ENCODE measurements at regions not wholly inside any gene's neighbourhood (a gene's known extent, or its start where the extent isn't known, plus 50 kb on each side); places are given as distances from the start of the nearest gene placed in this dataset.

DNA sequence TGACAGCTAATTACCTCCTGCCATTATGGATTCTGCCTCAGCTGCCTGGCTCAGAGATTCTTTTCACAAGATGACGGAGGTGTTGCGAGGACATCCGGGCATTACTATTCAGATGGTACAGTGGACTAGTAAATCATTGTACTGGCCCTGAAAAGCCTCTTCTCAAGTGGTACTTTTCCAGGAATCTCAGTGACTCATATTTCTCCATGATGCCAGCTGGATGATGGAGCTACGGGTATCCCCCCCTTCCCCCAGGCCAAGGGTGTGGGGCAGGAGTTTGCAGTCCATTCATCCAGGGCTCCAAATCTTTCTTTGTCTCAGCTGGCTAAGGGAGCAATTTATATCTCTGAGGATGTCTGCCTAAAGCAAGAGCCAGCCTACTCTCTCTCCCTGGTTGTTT lies 107.7 kb upstream of the GPR139 start:
- TF ChIP-seq, protein P1, sequence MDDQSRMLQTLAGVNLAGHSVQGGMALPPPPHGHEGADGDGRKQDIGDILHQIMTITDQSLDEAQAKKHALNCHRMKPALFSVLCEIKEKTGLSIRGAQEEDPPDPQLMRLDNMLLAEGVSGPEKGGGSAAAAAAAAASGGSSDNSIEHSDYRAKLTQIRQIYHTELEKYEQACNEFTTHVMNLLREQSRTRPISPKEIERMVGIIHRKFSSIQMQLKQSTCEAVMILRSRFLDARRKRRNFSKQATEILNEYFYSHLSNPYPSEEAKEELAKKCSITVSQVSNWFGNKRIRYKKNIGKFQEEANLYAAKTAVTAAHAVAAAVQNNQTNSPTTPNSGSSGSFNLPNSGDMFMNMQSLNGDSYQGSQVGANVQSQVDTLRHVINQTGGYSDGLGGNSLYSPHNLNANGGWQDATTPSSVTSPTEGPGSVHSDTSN (IDR thresholded peaks at IDR 0.05): no peak
- TF ChIP-seq EP300 (IDR thresholded peaks at IDR 0.05): no peak
- TF ChIP-seq, protein P2, sequence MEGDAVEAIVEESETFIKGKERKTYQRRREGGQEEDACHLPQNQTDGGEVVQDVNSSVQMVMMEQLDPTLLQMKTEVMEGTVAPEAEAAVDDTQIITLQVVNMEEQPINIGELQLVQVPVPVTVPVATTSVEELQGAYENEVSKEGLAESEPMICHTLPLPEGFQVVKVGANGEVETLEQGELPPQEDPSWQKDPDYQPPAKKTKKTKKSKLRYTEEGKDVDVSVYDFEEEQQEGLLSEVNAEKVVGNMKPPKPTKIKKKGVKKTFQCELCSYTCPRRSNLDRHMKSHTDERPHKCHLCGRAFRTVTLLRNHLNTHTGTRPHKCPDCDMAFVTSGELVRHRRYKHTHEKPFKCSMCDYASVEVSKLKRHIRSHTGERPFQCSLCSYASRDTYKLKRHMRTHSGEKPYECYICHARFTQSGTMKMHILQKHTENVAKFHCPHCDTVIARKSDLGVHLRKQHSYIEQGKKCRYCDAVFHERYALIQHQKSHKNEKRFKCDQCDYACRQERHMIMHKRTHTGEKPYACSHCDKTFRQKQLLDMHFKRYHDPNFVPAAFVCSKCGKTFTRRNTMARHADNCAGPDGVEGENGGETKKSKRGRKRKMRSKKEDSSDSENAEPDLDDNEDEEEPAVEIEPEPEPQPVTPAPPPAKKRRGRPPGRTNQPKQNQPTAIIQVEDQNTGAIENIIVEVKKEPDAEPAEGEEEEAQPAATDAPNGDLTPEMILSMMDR (IDR thresholded peaks at IDR 0.05): no peak
- no peak for TF ChIP-seq POLR2A (IDR thresholded peaks at IDR 0.05; ENCODE audit: low read length)
- TF ChIP-seq TFCP2L1 (CRISPR knock-in tag; IDR thresholded peaks at IDR 0.05): no peak
- no peak for TF ChIP-seq POLR2AphosphoS2 (conservative IDR thresholded peaks at IDR 0.05; ENCODE audit: low read length)
- no peak for TF ChIP-seq TP53 (CRISPR knock-in tag; IDR thresholded peaks at IDR 0.05)
- TF ChIP-seq HES2 (IDR thresholded peaks at IDR 0.05): no peak
- no peak for TF ChIP-seq EHMT2 (IDR thresholded peaks at IDR 0.05; ENCODE audit: low read depth)

Data from A549 (cell line).